ENCODE measurements at regions not wholly inside any gene's neighbourhood (a gene's known extent, or its start where the extent isn't known, plus 50 kb on each side); places are given as distances from the start of the nearest gene placed in this dataset.

- no peak overlapping the region for H3K4me3 ChIP-seq (replicated peaks in 1 of 2; ENCODE audit: low read depth in 1 of 2, low read length in 2 of 2)
- H2AFZ ChIP-seq (ENCODE audit: low read depth, low read length, poor library complexity, severe bottlenecking) = no peak overlapping the region
- H3K9me2 ChIP-seq (ENCODE audit: insufficient read depth) = no peaks in the 10 kb centered on the region
- H3K79me2 ChIP-seq (ENCODE audit: insufficient read depth, low read length) = no peaks in the 10 kb centered on the region
- no peak for TF ChIP-seq CBX3 (IDR thresholded peaks at IDR 0.05; ENCODE audit: low read depth)
- no peak for TF ChIP-seq CTCF (IDR thresholded peaks at IDR 0.05 in 2 of 3, conservative IDR thresholded peaks at IDR 0.05 in 1 of 3; ENCODE audit: borderline replicate concordance in 1 of 3, insufficient read depth in 1 of 3, low read depth in 2 of 3, low read length in 2 of 3)
- no peak for TF ChIP-seq ZFX (IDR thresholded peaks at IDR 0.05)
- no peak for TF ChIP-seq EZH2 (IDR thresholded peaks at IDR 0.05)
- TF ChIP-seq ZBTB33 (IDR thresholded peaks at IDR 0.05; ENCODE audit: extremely low read depth, insufficient replicate concordance, low read length) = no peak
- no peak for TF ChIP-seq RAD21 (IDR thresholded peaks at IDR 0.05; ENCODE audit: low read depth)
- no peak for TF ChIP-seq SRF (IDR thresholded peaks at IDR 0.05; ENCODE audit: low read depth)
- no peak for TF ChIP-seq ELF1 (IDR thresholded peaks at IDR 0.05; ENCODE audit: borderline replicate concordance, low read depth)
- POLR2A ChIA-PET = no interaction called here
- no peak overlapping the region for H3K9ac ChIP-seq (ENCODE audit: low read length)
- H3K36me3 ChIP-seq (ENCODE audit: control insufficient read depth in 1 of 2, insufficient read depth in 2 of 2, low read length in 2 of 2) = no peaks in the 10 kb centered on the region
- H3K27me3 ChIP-seq (ENCODE audit: insufficient read depth, low read length) = no peaks in the 10 kb centered on the region
- no peaks in the 10 kb centered on the region for H3K9me3 ChIP-seq (ENCODE audit: control insufficient read depth in 1 of 2, insufficient read depth in 1 of 2, low read depth in 1 of 2, low read length in 2 of 2)
- CTCF ChIA-PET = no interaction called here
- H3K4me1 ChIP-seq (ENCODE audit: control insufficient read depth in 1 of 2, insufficient read depth in 2 of 2, low read length in 2 of 2) = no peaks in the 10 kb centered on the region
- ATAC-seq (no peak), DNase-seq (ENCODE audit: low read depth, low spot score) (no peak)
- BruUV-seq (replicated peaks) = no TSS peak
- no peak overlapping the region for H3K4me2 ChIP-seq (ENCODE audit: low read length)
- RAD21 ChIA-PET (ENCODE audit: low non-redundant PET in 1 of 2, low total read pairs in 2 of 2, uncharacterized antibody in 2 of 2, unreplicated experiment in 2 of 2) = no interaction called here
- intact Hi-C loops (cut with micrococcal nuclease) = no loop called here
- H3K27ac ChIP-seq (ENCODE audit: low read depth, low read length) = no peak overlapping the region
- H4K20me1 ChIP-seq (ENCODE audit: insufficient read depth) = no peaks in the 10 kb centered on the region
Observed at GRCh38 chr13:90708128-90708527, 639.4 kb upstream of the MIR17HG start.

All from HCT116 (cell line).